ENCODE measurements at regions not wholly inside any gene's neighbourhood (a gene's known extent, or its start where the extent isn't known, plus 50 kb on each side); places are given as distances from the start of the nearest gene placed in this dataset.

GRCh38 chr18:22285361-22286140, 116.2 kb downstream of the GATA6 start:
- TF ChIP-seq CTCF (IDR thresholded peaks at IDR 0.05) (no peak), POLR2A (IDR thresholded peaks at IDR 0.05) (no peak)

Data from thyroid gland (tissue), 4 donors.